Stimulated activated naive CD8-positive, alpha-beta T cell treated with anti-CD3 and anti-CD28 coated beads, Interleukin-15, amount 100 ng/mL, for 72 hours (primary cell): ENCODE measurements at regions not wholly inside any gene's neighbourhood (a gene's known extent, or its start where the extent isn't known, plus 50 kb on each side); places are given as distances from the start of the nearest gene placed in this dataset.

Experiments
- ATAC-seq: fragments of 150-1000 bp; cut with Tn5 transposase; 2 replicates; pipeline ENCODE4 v1.10.0; 2021; ENCODE audit warnings: mild to moderate bottlenecking, moderate library complexity
- DNase-seq, 2 donors: peaks; one replicate each; pipeline ENCODE4 v3.0.0; 2021 to 2022
- H3K27ac Mint-ChIP-seq, 2 donors: one replicate each; pipeline ENCODE4 v1.8.0; 2022; ENCODE audit warnings: mild to moderate bottlenecking in 2 of 2, mixed read lengths in 2 of 2, moderate library complexity in 2 of 2
- H3K27me3 Mint-ChIP-seq: one replicate; pipeline ENCODE4 v1.8.0; 2022; ENCODE audit warnings: mixed read lengths
- H3K4me1 Mint-ChIP-seq: one replicate; pipeline ENCODE4 v1.8.0; 2022; ENCODE audit warnings: mild to moderate bottlenecking, mixed read lengths
- H3K4me3 Mint-ChIP-seq, 2 donors: one replicate each; pipeline ENCODE4 v1.8.0; 2022; ENCODE audit warnings: mild to moderate bottlenecking in 2 of 2, mixed read lengths in 2 of 2, moderate library complexity in 1 of 2
- H3K9me3 Mint-ChIP-seq, 2 donors: one replicate each; pipeline ENCODE4 v1.8.0; 2022; ENCODE audit warnings: mixed read lengths in 2 of 2

GRCh38 chr7:108736221-108736891 lies 166.7 kb downstream of the DNAJB9 start:
- Mint-ChIP-seq H3K27me3 (no peaks in the 10 kb centered on the region), H3K4me1 (no peaks in the 10 kb centered on the region)
- ATAC-seq, result no peak

DNA sequence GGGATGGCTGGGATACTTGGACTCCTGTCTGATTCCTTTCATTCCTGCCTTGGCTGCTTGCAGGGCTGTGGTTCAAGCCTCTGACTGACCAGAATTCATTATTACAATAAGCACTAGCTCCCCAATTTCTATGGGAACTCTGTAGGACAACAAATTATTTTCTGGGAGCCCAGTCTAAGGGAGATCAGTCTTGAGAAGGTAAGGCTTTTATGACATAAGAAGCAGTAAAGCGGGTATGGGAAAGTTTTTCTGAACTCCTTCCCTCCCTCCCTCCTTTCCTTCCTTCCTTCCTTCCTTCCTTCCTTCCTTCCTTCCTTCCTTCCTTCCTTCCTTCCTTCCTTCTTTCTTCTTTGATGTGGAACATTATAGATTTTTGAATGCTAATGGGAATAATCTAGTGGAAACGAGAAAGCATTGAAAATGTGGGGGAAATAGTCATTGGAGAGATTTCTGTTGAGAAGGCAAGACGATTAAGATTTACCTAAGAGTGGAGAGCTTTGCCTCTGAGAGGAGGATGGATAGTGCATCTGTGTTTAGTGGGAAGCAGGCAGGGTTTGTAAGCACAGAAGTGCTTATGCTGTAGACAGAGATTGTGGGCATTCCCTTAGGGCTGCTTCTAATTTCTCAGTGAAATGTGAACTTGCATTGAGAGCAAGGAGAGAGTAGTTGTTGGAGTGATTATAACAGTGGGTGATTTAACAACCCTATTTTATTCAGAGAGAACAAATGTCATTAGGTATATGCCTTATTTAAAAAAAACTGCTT lies 201.5 kb downstream of the DNAJB9 start:
- no peaks in the 10 kb centered on the region for H3K9me3 Mint-ChIP-seq
- no peaks in the 10 kb centered on the region for H3K4me1 Mint-ChIP-seq
- ATAC-seq (no peak), DNase-seq (no peak)
- H3K27me3 Mint-ChIP-seq, result no peaks in the 10 kb centered on the region
- H3K4me3 Mint-ChIP-seq, result no peak overlapping the region
- no peak overlapping the region for H3K27ac Mint-ChIP-seq

More at GRCh38 chr7:108736221-108736891, 166.7 kb downstream of the DNAJB9 start:
- no peak overlapping the region for H3K27ac Mint-ChIP-seq
- no peaks in the 10 kb centered on the region for H3K9me3 Mint-ChIP-seq
- no peak for DNase-seq
- no peak overlapping the region for H3K4me3 Mint-ChIP-seq

DNA sequence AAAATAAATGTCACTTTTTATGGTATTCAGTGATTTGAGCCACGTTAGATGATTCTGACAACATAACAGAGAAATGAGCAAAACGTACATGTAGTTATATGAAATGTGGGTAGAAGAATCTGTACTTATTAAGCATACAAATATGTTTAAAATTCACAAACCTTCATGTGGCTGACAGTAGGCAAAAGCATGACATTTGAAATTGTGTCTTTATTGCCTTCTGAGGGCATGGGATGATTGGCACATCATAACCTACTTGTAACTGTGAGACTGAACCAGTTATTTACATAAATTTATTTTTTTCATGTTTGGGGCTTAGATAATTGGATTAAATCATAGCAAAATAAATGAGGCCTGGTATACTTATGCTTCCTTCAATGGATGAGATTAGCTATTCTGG lies 202.2 kb downstream of the DNAJB9 start:
- DNase-seq (no peak), ATAC-seq (no peak)
- Mint-ChIP-seq H3K27me3 (no peaks in the 10 kb centered on the region), H3K4me3 (no peak overlapping the region), H3K9me3 (no peaks in the 10 kb centered on the region), H3K27ac (no peak overlapping the region), H3K4me1 (no peaks in the 10 kb centered on the region)

DNA sequence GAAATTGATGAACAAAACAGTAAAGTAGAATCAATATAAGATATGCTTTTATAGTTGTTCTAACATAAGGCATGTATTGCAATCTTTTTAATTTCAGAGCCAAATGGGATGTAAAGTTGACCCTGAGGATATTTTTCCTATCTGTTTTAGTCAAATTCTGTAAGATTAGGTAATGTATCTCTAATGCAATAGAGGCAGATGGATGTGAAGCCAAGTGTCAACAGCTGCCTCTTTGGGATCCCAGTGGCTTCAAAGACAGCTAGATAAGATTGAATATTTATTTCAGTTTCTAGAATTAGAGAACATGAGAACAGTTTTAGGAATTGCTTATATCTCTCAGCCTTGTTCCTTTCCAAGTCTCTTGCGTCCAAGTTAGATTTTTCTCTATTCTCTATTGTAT lies 208.3 kb downstream of the DNAJB9 start:
- H3K9me3 Mint-ChIP-seq, result no peaks in the 10 kb centered on the region
- H3K4me1 Mint-ChIP-seq, result no peaks in the 10 kb centered on the region
- no peak overlapping the region for H3K4me3 Mint-ChIP-seq
- no peak for ATAC-seq
- no peak for DNase-seq
- H3K27ac Mint-ChIP-seq, result no peak overlapping the region
- no peaks in the 10 kb centered on the region for H3K27me3 Mint-ChIP-seq

- no peak overlapping the region for H3K27ac Mint-ChIP-seq
- ATAC-seq (no peak), DNase-seq (no peak)
- no peaks in the 10 kb centered on the region for H3K4me1 Mint-ChIP-seq
- peaks cover 10 to 14% of the 10 kb centered on the region in 2 donors for H3K9me3 Mint-ChIP-seq
- no peak overlapping the region for H3K4me3 Mint-ChIP-seq
- H3K27me3 Mint-ChIP-seq, result no peaks in the 10 kb centered on the region
Observed at GRCh38 chr7:108789451-108789850, 219.8 kb downstream of the DNAJB9 start.

DNA sequence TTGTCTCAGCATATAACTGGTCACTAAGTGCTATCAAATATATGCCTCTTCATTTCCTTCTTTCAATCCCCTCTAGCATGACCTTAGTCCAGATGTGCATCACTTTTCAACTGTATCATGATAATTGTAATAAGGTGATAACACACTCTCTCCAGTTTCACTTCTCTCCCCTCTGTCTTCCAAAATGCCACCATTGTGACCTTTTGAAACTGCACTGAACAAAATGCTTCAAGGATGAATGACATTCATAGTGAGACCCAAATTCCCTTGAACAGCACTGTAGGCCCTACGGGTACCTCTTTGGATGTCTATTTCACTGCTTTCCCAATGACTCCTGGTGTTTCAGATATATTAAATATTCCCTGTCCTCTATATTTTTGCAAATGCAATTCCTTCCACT lies 224.8 kb downstream of the DNAJB9 start:
- no peak for DNase-seq
- Mint-ChIP-seq H3K27me3 (no peaks in the 10 kb centered on the region), H3K4me1 (no peaks in the 10 kb centered on the region), H3K9me3 (peaks cover 10 to 11% of the 10 kb centered on the region in 2 donors), H3K27ac (no peak overlapping the region), H3K4me3 (no peak overlapping the region)
- ATAC-seq, result no peak

DNA sequence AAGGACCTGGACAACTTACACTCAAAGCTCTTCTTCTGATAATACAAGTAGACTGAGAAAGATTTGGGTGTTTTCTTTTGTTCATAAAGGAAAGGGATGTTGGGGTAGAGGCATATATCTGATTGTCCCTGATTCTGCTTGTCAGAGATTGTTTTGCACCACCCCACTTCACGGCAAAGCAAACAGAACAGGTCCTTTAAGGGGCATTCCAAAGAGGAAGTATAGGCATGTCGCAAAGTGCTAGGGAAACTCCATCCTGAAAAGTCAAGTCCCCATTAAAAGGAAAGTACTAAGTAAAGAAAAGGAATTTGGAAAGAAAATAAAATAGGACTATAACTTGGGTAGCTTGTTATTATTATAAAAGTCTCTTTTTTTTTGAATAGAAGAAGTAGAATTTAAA lies 233.0 kb downstream of the DNAJB9 start:
- H3K27me3 Mint-ChIP-seq, result peaks cover 13% of the 10 kb centered on the region
- no peak overlapping the region for H3K27ac Mint-ChIP-seq
- no peaks in the 10 kb centered on the region for H3K4me1 Mint-ChIP-seq
- no peak for DNase-seq
- no peak for ATAC-seq
- no peak overlapping the region for H3K4me3 Mint-ChIP-seq
- peaks cover 0 to 13% of the 10 kb centered on the region in 2 donors for H3K9me3 Mint-ChIP-seq

DNA sequence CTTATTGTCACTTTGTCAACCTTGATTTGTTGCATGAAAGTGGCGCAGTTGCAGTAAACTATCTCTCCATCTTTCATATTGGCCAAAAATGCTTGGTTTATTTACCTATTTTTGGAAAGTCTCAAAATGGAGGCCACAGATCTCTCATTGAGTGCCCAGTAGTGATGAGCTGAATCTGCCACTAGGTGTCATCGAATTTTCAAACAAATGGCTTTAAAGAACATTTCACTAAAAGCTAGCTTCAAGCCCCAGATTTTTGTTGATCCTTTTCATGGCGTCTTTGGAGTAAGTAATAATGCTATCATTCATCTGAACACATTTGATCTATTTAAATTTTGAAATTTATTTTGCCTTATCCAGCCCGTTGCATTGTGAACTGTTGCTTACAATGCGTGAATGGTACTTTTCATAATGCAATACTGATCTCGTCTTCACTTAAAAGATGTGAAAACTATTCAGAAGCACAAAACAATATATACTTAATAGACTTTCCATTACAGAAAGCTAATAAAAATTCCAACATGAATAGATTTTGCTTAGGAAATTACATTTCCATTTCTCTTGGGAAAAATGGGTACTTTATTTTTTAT lies 236.2 kb downstream of the DNAJB9 start:
- no peak overlapping the region for H3K27ac Mint-ChIP-seq
- H3K27me3 Mint-ChIP-seq, result peaks cover 13% of the 10 kb centered on the region
- no peak overlapping the region for H3K4me3 Mint-ChIP-seq
- ATAC-seq (no peak), DNase-seq (no peak)
- H3K9me3 Mint-ChIP-seq, result no peaks in the 10 kb centered on the region
- H3K4me1 Mint-ChIP-seq, result no peaks in the 10 kb centered on the region

DNA sequence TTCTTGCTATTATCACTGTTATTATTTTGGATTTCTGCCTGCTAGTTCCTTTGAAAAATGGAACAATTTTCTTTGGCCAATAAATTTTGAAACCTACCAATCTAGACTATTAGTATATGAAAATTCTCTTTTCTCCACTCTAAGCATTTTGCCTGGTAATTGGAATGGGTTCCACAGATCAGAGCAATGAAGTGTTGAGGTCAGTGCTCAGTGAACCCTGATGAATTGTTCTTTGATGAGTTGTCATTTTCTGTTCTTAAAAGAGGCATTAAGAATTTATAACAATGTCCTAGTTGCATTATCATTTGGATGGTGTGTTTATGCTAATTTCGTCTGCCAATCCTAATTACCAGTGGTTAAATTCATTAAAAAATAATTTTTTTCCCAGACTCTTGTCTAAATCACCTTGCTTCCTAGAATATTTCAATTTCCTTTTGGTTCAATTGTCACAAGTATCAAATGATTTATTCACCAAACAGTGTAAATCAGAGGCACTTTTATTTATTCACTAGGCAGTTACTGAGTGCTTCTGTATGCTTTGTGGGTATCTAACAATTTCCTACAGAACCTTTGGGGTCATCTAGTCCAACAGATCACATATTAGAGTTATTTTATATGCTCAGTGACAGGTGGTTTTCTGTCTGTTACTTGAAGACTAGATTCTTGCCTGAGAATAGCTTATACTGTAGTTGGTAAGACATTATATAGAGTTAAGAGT lies 239.0 kb downstream of the DNAJB9 start:
- Mint-ChIP-seq H3K4me3 (no peak overlapping the region), H3K4me1 (no peaks in the 10 kb centered on the region), H3K27ac (no peak overlapping the region), H3K9me3 (no peaks in the 10 kb centered on the region), H3K27me3 (peaks cover 4% of the 10 kb centered on the region)
- ATAC-seq (no peak), DNase-seq (no peak)

DNA sequence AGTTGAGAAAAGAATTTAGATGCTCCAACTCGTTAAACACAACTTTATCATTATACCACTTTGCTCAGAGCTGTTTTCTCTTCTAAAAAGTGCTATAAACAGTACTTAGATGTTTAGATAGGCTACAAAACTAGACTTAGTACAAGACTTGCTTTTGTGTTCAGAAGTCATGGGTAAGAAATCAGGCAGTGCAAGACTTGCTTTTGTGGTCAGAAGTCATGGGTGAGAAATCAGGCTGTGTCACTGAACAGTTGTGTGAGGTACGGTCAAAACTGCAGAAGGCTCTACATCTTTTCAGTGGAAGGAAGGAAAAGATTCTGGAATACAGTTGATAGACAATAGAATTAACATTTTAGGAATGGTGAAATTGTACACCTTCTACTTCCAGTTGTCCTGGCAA lies 239.7 kb downstream of the DNAJB9 start:
- Mint-ChIP-seq H3K27me3 (no peaks in the 10 kb centered on the region), H3K4me3 (no peak overlapping the region), H3K4me1 (no peaks in the 10 kb centered on the region), H3K27ac (no peak overlapping the region), H3K9me3 (peaks cover 0 to 3% of the 10 kb centered on the region in 2 donors)
- DNase-seq (no peak), ATAC-seq (no peak)

GRCh38 chr7:108810756-108811385 lies 241.2 kb downstream of the DNAJB9 start:
- no peaks in the 10 kb centered on the region for H3K27me3 Mint-ChIP-seq
- DNase-seq (no peak), ATAC-seq (no peak)
- H3K9me3 Mint-ChIP-seq, result peaks cover 0 to 11% of the 10 kb centered on the region in 2 donors
- no peak overlapping the region for H3K27ac Mint-ChIP-seq
- no peak overlapping the region for H3K4me3 Mint-ChIP-seq
- no peaks in the 10 kb centered on the region for H3K4me1 Mint-ChIP-seq

GRCh38 chr7:108813251-108814014 lies 243.8 kb downstream of the DNAJB9 start:
- Mint-ChIP-seq H3K4me3 (no peak overlapping the region), H3K9me3 (peaks cover 0 to 19% of the 10 kb centered on the region in 2 donors), H3K4me1 (no peaks in the 10 kb centered on the region), H3K27ac (no peak overlapping the region), H3K27me3 (no peaks in the 10 kb centered on the region)
- ATAC-seq (no peak), DNase-seq (no peak)

DNA sequence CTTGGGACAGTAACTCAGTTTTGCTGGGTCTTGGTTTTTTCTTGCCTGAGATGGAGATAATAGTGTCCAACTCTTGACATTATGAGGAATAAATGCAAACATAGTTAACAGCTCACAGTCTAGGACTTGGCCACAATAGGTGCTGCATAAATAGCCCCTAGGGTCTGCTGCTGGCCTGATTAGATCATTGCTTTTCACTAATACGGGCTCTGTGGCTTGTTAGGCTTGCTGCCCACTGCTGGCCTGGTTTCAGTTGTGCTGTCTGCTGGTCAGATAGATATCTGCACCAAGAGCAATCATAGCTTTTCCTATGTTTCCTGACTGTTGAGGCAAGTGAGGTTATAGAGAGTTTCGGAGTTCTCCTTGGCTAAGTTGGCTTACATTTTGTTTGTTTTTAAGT lies 246.1 kb downstream of the DNAJB9 start:
- Mint-ChIP-seq H3K4me1 (no peaks in the 10 kb centered on the region), H3K9me3 (peaks cover 0 to 19% of the 10 kb centered on the region in 2 donors), H3K4me3 (no peak overlapping the region), H3K27ac (no peak overlapping the region), H3K27me3 (no peaks in the 10 kb centered on the region)
- DNase-seq, result no peak
- ATAC-seq, result no peak

- Mint-ChIP-seq H3K4me3 (no peak overlapping the region), H3K27ac (no peak overlapping the region), H3K27me3 (no peaks in the 10 kb centered on the region), H3K4me1 (no peaks in the 10 kb centered on the region), H3K9me3 (peaks cover 0 to 19% of the 10 kb centered on the region in 2 donors)
- no peak for DNase-seq
- ATAC-seq, result no peak
Observed at GRCh38 chr7:108818742-108819141, 249.1 kb downstream of the DNAJB9 start.
